Fibroblast of lung (primary cell): ENCODE measurements at regions not wholly inside any gene's neighbourhood (a gene's known extent, or its start where the extent isn't known, plus 50 kb on each side); places are given as distances from the start of the nearest gene placed in this dataset.

ENCODE experiments used
- DNase-seq, 2 donors: peaks; one replicate each; pipeline versions ENCODE4 v3.0.0 to v3.0.0-alpha.2; 2010; ENCODE audit warnings: low read depth in 2 of 2
- H2AFZ ChIP-seq: 2 replicates; pipeline ENCODE4 v1.5.1; 2012; ENCODE audit warnings: low read length, control low read depth, inconsistent platforms
- H3K27ac ChIP-seq: 2 replicates; pipeline ENCODE4 v1.5.1; 2011; ENCODE audit warnings: low read length, control low read depth; ENCODE audit not compliant: insufficient read depth
- H3K27me3 ChIP-seq: 2 replicates; pipeline ENCODE4 v1.5.1; 2011; ENCODE audit warnings: mild to moderate bottlenecking, low read length; ENCODE audit not compliant: control insufficient read depth, insufficient read depth
- H3K36me3 ChIP-seq: 2 replicates; pipeline ENCODE4 v1.5.1; 2011; ENCODE audit warnings: low read length; ENCODE audit not compliant: control insufficient read depth, insufficient read depth
- H3K4me1 ChIP-seq: 2 replicates; pipeline ENCODE4 v1.5.1; 2011; ENCODE audit warnings: low read length; ENCODE audit not compliant: control insufficient read depth, insufficient read depth; ENCODE audit errors: extremely low read depth
- H3K4me2 ChIP-seq: 2 replicates; pipeline ENCODE4 v1.5.1; 2011; ENCODE audit warnings: low read length, control low read depth; ENCODE audit not compliant: insufficient read depth; ENCODE audit errors: extremely low read depth
- H3K4me3 ChIP-seq, 4 experiments: fragments of 200-600 bp in 1 of 4; sonication (generic) in 1 of 4; replicated peaks in 1 of 4; 2 replicates each; pipeline ENCODE4 v1.5.1; 2011 to 2016; ENCODE audit warnings: low read length in 4 of 4, low read depth in 3 of 4, mild to moderate bottlenecking in 3 of 4, control low read depth in 2 of 4, inconsistent platforms in 1 of 4, mixed read lengths in 1 of 4; ENCODE audit not compliant: insufficient read depth in 1 of 4; ENCODE audit errors: control extremely low read depth in 1 of 4
- H3K79me2 ChIP-seq: 2 replicates; pipeline ENCODE4 v1.5.1; 2012; ENCODE audit warnings: mild to moderate bottlenecking, low read length, inconsistent platforms; ENCODE audit not compliant: control insufficient read depth, insufficient read depth
- H3K9ac ChIP-seq: 2 replicates; pipeline ENCODE4 v1.5.1; 2011; ENCODE audit warnings: mild to moderate bottlenecking, low read length, control low read depth; ENCODE audit not compliant: insufficient read depth
- H3K9me3 ChIP-seq: 2 replicates; pipeline ENCODE4 v1.5.1; 2012; ENCODE audit warnings: low read depth, low read length; ENCODE audit not compliant: control insufficient read depth, insufficient read depth
- H4K20me1 ChIP-seq: 2 replicates; pipeline ENCODE4 v1.5.1; 2011; ENCODE audit warnings: low read length; ENCODE audit not compliant: control insufficient read depth, insufficient read depth; ENCODE audit errors: extremely low read depth
- EZH2 ChIP-seq: IDR thresholded peaks from 2 replicates; pipeline ENCODE4 v1.5.1; 2012; ENCODE audit warnings: low read length, control low read depth, mild to moderate bottlenecking; ENCODE audit errors: missing control alignments
- TF ChIP-seq, protein P1 (sequence below), 2 donors: IDR thresholded peaks in 1 of 2; conservative IDR thresholded peaks in 1 of 2; 1 replicate in 1 of 2; 2 replicates in 1 of 2; pipeline ENCODE4 v1.5.1; 2011 to 2012; ENCODE audit warnings: low read length in 2 of 2, control low read depth in 1 of 2, inconsistent platforms in 1 of 2, low read depth in 1 of 2, mild to moderate bottlenecking in 1 of 2

DNA sequence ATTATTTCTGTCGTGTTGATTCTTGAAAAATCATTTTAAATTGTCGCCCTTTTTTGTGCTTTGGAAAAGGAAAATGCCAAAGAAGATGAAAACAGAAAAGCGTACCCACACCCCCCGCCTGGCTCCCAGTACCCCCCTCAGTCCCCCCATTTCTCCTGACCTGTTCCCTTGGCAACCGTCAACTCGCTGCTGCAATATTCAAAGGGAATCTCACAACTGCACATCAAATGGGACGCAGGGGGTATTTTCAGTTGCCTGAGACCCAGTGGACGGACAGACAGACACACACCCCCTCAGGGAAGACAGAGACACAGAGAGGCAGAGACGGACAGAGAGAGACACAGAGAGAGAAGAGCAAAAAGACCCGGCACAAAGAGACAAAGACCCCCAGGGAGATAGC, 83.5 kb upstream of the PRR20G start:
- no peak for DNase-seq

DNA sequence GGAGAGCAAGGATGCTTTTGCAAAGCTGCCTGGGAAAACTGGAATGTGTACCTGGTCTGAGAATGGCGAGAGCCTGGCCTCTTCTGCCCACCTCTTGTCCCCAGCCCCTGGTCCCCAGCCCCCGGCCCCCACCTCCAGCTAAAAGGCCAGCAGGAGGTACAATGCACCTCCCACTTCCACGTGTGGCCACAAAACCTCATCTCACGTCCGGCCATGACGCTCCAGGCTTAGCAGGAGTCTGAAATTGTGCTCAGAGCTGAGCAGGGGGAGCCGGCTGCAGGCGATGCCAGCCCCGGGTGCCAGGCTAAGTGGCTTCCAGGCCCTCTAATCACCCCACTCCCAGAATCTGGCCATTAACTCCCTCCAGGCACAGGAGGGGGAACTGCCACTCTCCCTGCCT, 83.1 kb upstream of the PRR20G start:
- H3K27me3 ChIP-seq: no peaks in the 10 kb centered on the region

More for the DNA sequence above, 83.5 kb upstream of the PRR20G start:
- Histone ChIP-seq H3K4me1 (no peaks in the 10 kb centered on the region), H3K4me3 (no peak overlapping the region), H3K27ac (no peak overlapping the region), H3K27me3 (no peaks in the 10 kb centered on the region), H4K20me1 (no peaks in the 10 kb centered on the region), H3K36me3 (no peaks in the 10 kb centered on the region), H2AFZ (no peak overlapping the region), H3K9ac (no peak overlapping the region), H3K4me2 (no peak overlapping the region), H3K79me2 (no peaks in the 10 kb centered on the region), H3K9me3 (no peaks in the 10 kb centered on the region)
- TF ChIP-seq EZH2: no peak
- TF ChIP-seq, protein P1, sequence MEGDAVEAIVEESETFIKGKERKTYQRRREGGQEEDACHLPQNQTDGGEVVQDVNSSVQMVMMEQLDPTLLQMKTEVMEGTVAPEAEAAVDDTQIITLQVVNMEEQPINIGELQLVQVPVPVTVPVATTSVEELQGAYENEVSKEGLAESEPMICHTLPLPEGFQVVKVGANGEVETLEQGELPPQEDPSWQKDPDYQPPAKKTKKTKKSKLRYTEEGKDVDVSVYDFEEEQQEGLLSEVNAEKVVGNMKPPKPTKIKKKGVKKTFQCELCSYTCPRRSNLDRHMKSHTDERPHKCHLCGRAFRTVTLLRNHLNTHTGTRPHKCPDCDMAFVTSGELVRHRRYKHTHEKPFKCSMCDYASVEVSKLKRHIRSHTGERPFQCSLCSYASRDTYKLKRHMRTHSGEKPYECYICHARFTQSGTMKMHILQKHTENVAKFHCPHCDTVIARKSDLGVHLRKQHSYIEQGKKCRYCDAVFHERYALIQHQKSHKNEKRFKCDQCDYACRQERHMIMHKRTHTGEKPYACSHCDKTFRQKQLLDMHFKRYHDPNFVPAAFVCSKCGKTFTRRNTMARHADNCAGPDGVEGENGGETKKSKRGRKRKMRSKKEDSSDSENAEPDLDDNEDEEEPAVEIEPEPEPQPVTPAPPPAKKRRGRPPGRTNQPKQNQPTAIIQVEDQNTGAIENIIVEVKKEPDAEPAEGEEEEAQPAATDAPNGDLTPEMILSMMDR (conservative IDR thresholded peaks at IDR 0.05 in 1 of 2, IDR thresholded peaks at IDR 0.05 in 1 of 2; ENCODE audit: low read depth in 1 of 2, low read length in 2 of 2): no peak

DNA sequence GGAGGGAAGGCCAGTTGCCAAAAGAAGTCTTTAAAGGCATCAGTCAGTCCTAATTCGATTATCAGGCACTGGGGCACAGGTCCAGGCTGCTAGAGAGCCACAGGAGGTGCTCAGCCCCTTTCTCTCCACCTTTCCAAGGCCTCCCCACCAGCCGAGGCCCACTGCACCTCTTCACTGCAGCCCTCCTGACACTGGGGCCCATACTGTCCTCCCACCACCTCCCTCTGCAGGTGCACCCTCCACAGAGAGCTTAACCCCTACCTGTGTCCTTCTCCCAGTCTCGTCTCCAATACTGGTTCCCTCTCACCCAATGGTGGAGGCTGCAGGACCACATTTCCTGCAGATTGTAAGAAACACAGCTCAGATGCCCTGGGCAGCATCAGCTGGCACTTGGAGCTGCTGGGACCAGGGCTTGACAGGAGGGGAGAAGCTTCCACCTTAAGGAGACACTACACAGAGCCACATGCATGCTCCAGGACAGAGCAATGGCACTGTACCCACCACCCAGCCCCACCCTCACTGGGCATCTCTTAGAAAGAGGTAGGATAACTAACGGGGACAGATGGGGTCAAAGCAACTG, 81.6 kb upstream of the PRR20G start:
- Histone ChIP-seq H3K9me3 (no peaks in the 10 kb centered on the region), H3K79me2 (no peaks in the 10 kb centered on the region), H3K27ac (no peak overlapping the region), H2AFZ (no peak overlapping the region), H3K4me2 (no peak overlapping the region), H3K27me3 (no peaks in the 10 kb centered on the region), H3K9ac (no peak overlapping the region), H3K4me3 (no peak overlapping the region), H3K36me3 (no peaks in the 10 kb centered on the region), H4K20me1 (no peaks in the 10 kb centered on the region), H3K4me1 (no peaks in the 10 kb centered on the region)
- DNase-seq: no peak
- no peak for TF ChIP-seq EZH2
- TF ChIP-seq, protein P1 (conservative IDR thresholded peaks at IDR 0.05 in 1 of 2, IDR thresholded peaks at IDR 0.05 in 1 of 2; ENCODE audit: low read depth in 1 of 2, low read length in 2 of 2): no peak

More for the DNA sequence above, 83.1 kb upstream of the PRR20G start:
- Histone ChIP-seq H3K4me1 (no peaks in the 10 kb centered on the region), H2AFZ (no peak overlapping the region), H3K9ac (no peak overlapping the region), H4K20me1 (no peaks in the 10 kb centered on the region), H3K27ac (no peak overlapping the region), H3K4me3 (no peak overlapping the region), H3K79me2 (no peaks in the 10 kb centered on the region), H3K4me2 (no peak overlapping the region), H3K9me3 (no peaks in the 10 kb centered on the region), H3K36me3 (no peaks in the 10 kb centered on the region)
- no peak for DNase-seq
- TF ChIP-seq, protein P1 (conservative IDR thresholded peaks at IDR 0.05 in 1 of 2, IDR thresholded peaks at IDR 0.05 in 1 of 2; ENCODE audit: low read depth in 1 of 2, low read length in 2 of 2): no peak
- TF ChIP-seq EZH2: no peak
